PC-9 (cell line): ENCODE measurements at regions not wholly inside any gene's neighbourhood (a gene's known extent, or its start where the extent isn't known, plus 50 kb on each side); places are given as distances from the start of the nearest gene placed in this dataset.

ENCODE experiments used
- BruUV-seq: library from RNA; stranded (reverse); fragments of 400-500 nt; replicated peaks from 2 replicates; lab custom pipeline; 2021; lab: Mats Ljungman, UMichigan
- CTCF ChIA-PET: fragments of 300-600 bp; sonication (Branson Sonifier 250); formaldehyde crosslinking; loops from one replicate; lab custom pipeline; 2022; ENCODE audit warnings: antibody characterized with exemption; lab: Charles Lee
- POLR2A ChIA-PET: fragments of 300-600 bp; sonication (Branson Sonifier 250); formaldehyde crosslinking; loops from one replicate; lab custom pipeline; 2022; ENCODE audit warnings: antibody characterized with exemption; ENCODE audit not compliant: unreplicated experiment; lab: Charles Lee
- DNase-seq, 2 experiments: peaks; one replicate each; pipeline versions ENCODE4 v3.0.0 to v3.0.0-alpha.2; 2015 to 2022; ENCODE audit warnings: mixed read lengths in 1 of 2
- H2AFZ ChIP-seq: fragments of 200-600 bp; sonication (generic); 2 replicates; pipeline ENCODE4 v1.8.1; 2017; ENCODE audit warnings: antibody characterized with exemption
- H3F3A ChIP-seq: fragments of 200-600 bp; sonication (generic); 2 replicates; pipeline ENCODE4 v1.8.1; 2017; ENCODE audit warnings: antibody characterized with exemption, mild to moderate bottlenecking, low read depth; ENCODE audit not compliant: insufficient read depth
- H3K27ac ChIP-seq: fragments of 200-600 bp; sonication (generic); 2 replicates; pipeline ENCODE4 v1.6.1; 2016; ENCODE audit warnings: mixed run types
- H3K27me3 ChIP-seq: fragments of 200-600 bp; sonication (generic); 2 replicates; pipeline ENCODE4 v1.6.1; 2016; ENCODE audit warnings: low read depth, mixed run types; ENCODE audit not compliant: insufficient read depth
- H3K36me3 ChIP-seq: fragments of 200-600 bp; sonication (generic); 2 replicates; pipeline ENCODE4 v1.6.1; 2016; ENCODE audit warnings: low read depth, mixed run types
- H3K4me1 ChIP-seq: fragments of 200-600 bp; sonication (generic); replicated peaks from 2 replicates; pipeline ENCODE4 v1.6.1; 2016; ENCODE audit warnings: mixed run types; ENCODE audit not compliant: insufficient read depth
- H3K4me2 ChIP-seq: fragments of 200-600 bp; sonication (generic); 2 replicates; pipeline ENCODE4 v1.6.1; 2017; ENCODE audit warnings: mixed run types
- H3K4me3 ChIP-seq: fragments of 200-600 bp; sonication (generic); 2 replicates; pipeline ENCODE4 v1.6.1; 2016; ENCODE audit warnings: mixed run types
- H3K79me2 ChIP-seq: fragments of 200-600 bp; sonication (generic); 2 replicates; pipeline ENCODE4 v1.6.1; 2017; ENCODE audit warnings: low read depth, mixed run types
- H3K9me2 ChIP-seq: fragments of 200-600 bp; sonication (generic); 2 replicates; pipeline ENCODE4 v1.8.1; 2017; ENCODE audit warnings: mild to moderate bottlenecking; ENCODE audit not compliant: insufficient read depth
- H3K9me3 ChIP-seq: fragments of 200-600 bp; sonication (generic); 2 replicates; pipeline ENCODE4 v1.8.1; 2016; ENCODE audit warnings: low read depth; ENCODE audit not compliant: insufficient read depth
- H4K20me1 ChIP-seq: fragments of 200-600 bp; sonication (generic); 2 replicates; pipeline ENCODE4 v1.8.1; 2017; ENCODE audit not compliant: insufficient read depth
- CTCF ChIP-seq: fragments of 200-600 bp; sonication (generic); conservative IDR thresholded peaks from 2 replicates; pipeline ENCODE4 v1.6.1; 2017; ENCODE audit warnings: mixed run types, antibody characterized with exemption, mild to moderate bottlenecking, moderate library complexity
- EZH2 ChIP-seq: fragments of 200-600 bp; sonication (generic); IDR thresholded peaks from 2 replicates; pipeline ENCODE4 v1.8.0; 2017; ENCODE audit warnings: antibody characterized with exemption, low read depth
- intact Hi-C: fragments of 100-400 bp; cut with micrococcal nuclease; formaldehyde crosslinking; loops from one replicate; pipeline ENCODE4 v1.10.0; 2022; ENCODE audit not compliant: unreplicated experiment

GRCh38 chr17:70022175-70022574, 52.9 kb upstream of the KCNJ16 start:
- POLR2A ChIA-PET: no interaction called here
- Histone ChIP-seq H3K9me2 (no peaks in the 10 kb centered on the region), H3K79me2 (no peaks in the 10 kb centered on the region), H3K27ac (no peak overlapping the region), H3K27me3 (no peaks in the 10 kb centered on the region), H3K9me3 (no peaks in the 10 kb centered on the region), H3K4me3 (no peak overlapping the region), H3F3A (no peaks in the 10 kb centered on the region), H2AFZ (no peak overlapping the region), H4K20me1 (no peaks in the 10 kb centered on the region), H3K4me2 (no peak overlapping the region), H3K36me3 (no peaks in the 10 kb centered on the region), H3K4me1 (no peaks in the 10 kb centered on the region)
- CTCF ChIA-PET: no interaction called here
- no peak for DNase-seq
- intact Hi-C loops: no loop called here
- BruUV-seq: no TSS peak
- TF ChIP-seq CTCF (no peak), EZH2 (no peak)

- Histone ChIP-seq H3K36me3 (no peaks in the 10 kb centered on the region), H3K4me1 (no peaks in the 10 kb centered on the region), H3F3A (no peaks in the 10 kb centered on the region), H3K27ac (no peak overlapping the region), H3K9me2 (no peaks in the 10 kb centered on the region), H3K9me3 (no peaks in the 10 kb centered on the region), H4K20me1 (no peaks in the 10 kb centered on the region), H3K27me3 (no peaks in the 10 kb centered on the region), H3K79me2 (no peaks in the 10 kb centered on the region), H2AFZ (no peak overlapping the region), H3K4me2 (no peak overlapping the region), H3K4me3 (no peak overlapping the region)
- TF ChIP-seq EZH2: no peak
- TF ChIP-seq CTCF: no peak
- POLR2A ChIA-PET: no interaction called here
- BruUV-seq: no TSS peak
- no peak for DNase-seq
- intact Hi-C loops: no loop called here
- CTCF ChIA-PET: no interaction called here
Measured at GRCh38 chr17:70024253-70024652, 50.8 kb upstream of the KCNJ16 start.
